ENCODE measurements at regions not wholly inside any gene's neighbourhood (a gene's known extent, or its start where the extent isn't known, plus 50 kb on each side); places are given as distances from the start of the nearest gene placed in this dataset.

GRCh38 chr5:57662991-57663390 lies 180.4 kb upstream of the ACTBL2 start:
- Histone ChIP-seq H3K27me3 (no peaks in the 10 kb centered on the region), H3K36me3 (no peaks in the 10 kb centered on the region), H3K4me1 (peaks cover 0 to 27% (median 5%) of the 10 kb centered on the region in 12 donors), H3K9me3 (no peaks in the 10 kb centered on the region), H3K4me3 (no peak overlapping the region), H3K27ac (peak overlapping the region; percentile 6 to 85 (median 64))
- DNase-seq (peak in 3 of 5 donors; percentile 32 to 60 (median 43)), ATAC-seq (peak; percentile 81 to 94 (median 92))
- intact Hi-C loops (cut with DNase I), result loop anchor here in 6 of 10 donors (2.0 to 10.0 kb wide), 8 partner anchors 34 to 799 kb away; partner anchors contain the start of gene PLK2 (in 1 of the 6)
- 33 to 39% (median 38%) methylated on average over 4 of the region's 4 CpGs for WGBS, 4 donors
- TF ChIP-seq, protein P1, sequence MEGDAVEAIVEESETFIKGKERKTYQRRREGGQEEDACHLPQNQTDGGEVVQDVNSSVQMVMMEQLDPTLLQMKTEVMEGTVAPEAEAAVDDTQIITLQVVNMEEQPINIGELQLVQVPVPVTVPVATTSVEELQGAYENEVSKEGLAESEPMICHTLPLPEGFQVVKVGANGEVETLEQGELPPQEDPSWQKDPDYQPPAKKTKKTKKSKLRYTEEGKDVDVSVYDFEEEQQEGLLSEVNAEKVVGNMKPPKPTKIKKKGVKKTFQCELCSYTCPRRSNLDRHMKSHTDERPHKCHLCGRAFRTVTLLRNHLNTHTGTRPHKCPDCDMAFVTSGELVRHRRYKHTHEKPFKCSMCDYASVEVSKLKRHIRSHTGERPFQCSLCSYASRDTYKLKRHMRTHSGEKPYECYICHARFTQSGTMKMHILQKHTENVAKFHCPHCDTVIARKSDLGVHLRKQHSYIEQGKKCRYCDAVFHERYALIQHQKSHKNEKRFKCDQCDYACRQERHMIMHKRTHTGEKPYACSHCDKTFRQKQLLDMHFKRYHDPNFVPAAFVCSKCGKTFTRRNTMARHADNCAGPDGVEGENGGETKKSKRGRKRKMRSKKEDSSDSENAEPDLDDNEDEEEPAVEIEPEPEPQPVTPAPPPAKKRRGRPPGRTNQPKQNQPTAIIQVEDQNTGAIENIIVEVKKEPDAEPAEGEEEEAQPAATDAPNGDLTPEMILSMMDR (IDR thresholded peaks at IDR 0.05), result peak in 3 of 12 donors; percentile 7 to 34 (median 25)
- no peak for TF ChIP-seq POLR2A (IDR thresholded peaks at IDR 0.05)

- H3K4me1 ChIP-seq, result peaks cover 0 to 18% (median 4%) of the 10 kb centered on the region in 12 donors
- 84 to 93% (median 87%) methylated on average over 2 of the region's 2 CpGs for WGBS, 4 donors
- H3K27ac ChIP-seq, result no peak overlapping the region
- H3K36me3 ChIP-seq, result no peaks in the 10 kb centered on the region
- intact Hi-C loops (cut with DNase I), result loop anchor here in 7 of 10 donors (5.0 to 10.0 kb wide), 12 partner anchors 37 to 802 kb away; partner anchors contain the start of gene PLK2 (in 2 of the 7)
- peaks cover 0 to 5% (median 0%) of the 10 kb centered on the region in 12 donors for H3K9me3 ChIP-seq
- TF ChIP-seq, protein P1 (IDR thresholded peaks at IDR 0.05), result no peak
- no peak for TF ChIP-seq POLR2A (IDR thresholded peaks at IDR 0.05)
- ATAC-seq (no peak), DNase-seq (no peak)
- no peak overlapping the region for H3K4me3 ChIP-seq
- no peaks in the 10 kb centered on the region for H3K27me3 ChIP-seq
Measured at GRCh38 chr5:57659886-57660285, 177.3 kb upstream of the ACTBL2 start.

DNA sequence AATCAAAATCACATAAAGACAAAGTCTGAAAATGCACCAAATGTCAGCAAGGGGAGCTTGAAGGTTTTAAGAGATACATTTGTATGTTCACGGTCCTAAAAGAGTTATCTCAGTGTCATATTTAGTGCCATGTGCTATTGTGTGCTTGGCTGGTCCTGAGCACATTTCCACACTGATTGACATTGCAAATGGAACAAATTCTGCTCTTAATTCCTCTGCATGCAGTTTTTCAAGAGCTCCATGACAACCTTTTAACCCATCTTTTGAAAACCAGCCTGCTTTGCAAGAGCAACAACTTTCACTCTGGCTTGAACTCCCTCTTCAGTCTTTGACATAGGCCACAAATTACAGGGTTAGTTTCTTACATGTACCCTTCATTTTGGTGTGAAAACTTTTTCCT lies 175.4 kb upstream of the ACTBL2 start:
- intact Hi-C loops (cut with DNase I), result loop anchor here in 7 of 10 donors (5.0 to 10.0 kb wide), 7 partner anchors 117 to 804 kb away; partner anchors contain the start of gene PLK2 (in 1 of the 7)
- no peak overlapping the region for H3K4me3 ChIP-seq
- H3K4me1 ChIP-seq, result peaks cover 0 to 18% (median 3%) of the 10 kb centered on the region in 12 donors
- H3K27me3 ChIP-seq, result no peaks in the 10 kb centered on the region
- TF ChIP-seq, protein P1 (IDR thresholded peaks at IDR 0.05), result no peak
- no peak for TF ChIP-seq POLR2A (IDR thresholded peaks at IDR 0.05)
- no peaks in the 10 kb centered on the region for H3K36me3 ChIP-seq
- DNase-seq, result no peak
- peaks cover 0 to 8% (median 0%) of the 10 kb centered on the region in 12 donors for H3K9me3 ChIP-seq
- WGBS, 4 donors, result 49 to 69% (median 58%) methylated on average over 1 of the region's 1 CpG
- no peak for ATAC-seq
- H3K27ac ChIP-seq, result no peak overlapping the region

DNA sequence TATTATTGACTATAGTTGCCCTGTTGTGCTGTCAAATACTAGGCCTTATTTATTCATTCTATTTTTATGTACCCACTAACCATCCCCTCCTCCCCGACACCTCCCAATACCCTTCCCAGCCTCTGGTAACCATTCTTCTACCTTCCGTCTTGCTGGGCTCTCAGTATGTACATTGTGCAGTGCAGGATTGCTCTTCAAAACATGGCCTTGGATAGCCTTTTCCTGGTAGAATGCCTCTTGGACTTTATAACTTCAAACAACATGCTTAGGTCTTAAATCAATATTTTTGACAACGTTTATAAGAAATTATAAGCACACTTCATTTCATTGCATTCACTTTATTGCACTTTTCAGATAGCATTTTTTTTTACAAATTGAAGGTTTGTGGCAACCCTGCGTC lies 172.6 kb upstream of the ACTBL2 start:
- peaks cover 0 to 16% (median 0%) of the 10 kb centered on the region in 12 donors for H3K4me1 ChIP-seq
- 78 to 94% (median 87%) methylated on average over 4 of the region's 4 CpGs for WGBS, 4 donors
- H3K4me3 ChIP-seq, result no peak overlapping the region
- DNase-seq (no peak), ATAC-seq (no peak)
- intact Hi-C loops (cut with DNase I), result loop anchor here in 7 of 10 donors (2.0 to 10.0 kb wide), 8 partner anchors 42 to 807 kb away; partner anchors contain the start of gene PLK2 (in 1 of the 7)
- peaks cover 0 to 8% (median 0%) of the 10 kb centered on the region in 12 donors for H3K9me3 ChIP-seq
- H3K36me3 ChIP-seq, result no peaks in the 10 kb centered on the region
- no peaks in the 10 kb centered on the region for H3K27me3 ChIP-seq
- TF ChIP-seq, protein P1 (IDR thresholded peaks at IDR 0.05), result no peak
- no peak for TF ChIP-seq POLR2A (IDR thresholded peaks at IDR 0.05)
- no peak overlapping the region for H3K27ac ChIP-seq
